T47D (cell line): ENCODE measurements at regions not wholly inside any gene's neighbourhood (a gene's known extent, or its start where the extent isn't known, plus 50 kb on each side); places are given as distances from the start of the nearest gene placed in this dataset.

Experiments used
- DNase-seq, 2 experiments: peaks; one replicate each; pipeline versions ENCODE4 v3.0.0 to v3.0.0-alpha.2; 2011 to 2012; ENCODE audit warnings: low read depth in 1 of 2, low spot score in 1 of 2
- JUND ChIP-seq: IDR thresholded peaks from 2 replicates; pipeline ENCODE4 v1.6.1; 2012; ENCODE audit warnings: low read depth
- in situ Hi-C: cut with HindIII; loops from 2 replicates; pipeline ENCODE4 v1.10.0; 2016; ENCODE audit warnings: low sequenced_read_pairs, low pct_unique_long_range_greater_than_20kb

- in situ Hi-C loops = no loop called here
- no peak for DNase-seq
- no peak for TF ChIP-seq JUND
Measured at GRCh38 chr20:6898928-6899327, 131.4 kb downstream of the BMP2 start.

- no peak for DNase-seq
- in situ Hi-C loops = no loop called here
- TF ChIP-seq JUND = no peak
Measured at GRCh38 chr20:6906871-6907270, 139.4 kb downstream of the BMP2 start.

GRCh38 chr20:6908673-6909072, 141.2 kb downstream of the BMP2 start:
- DNase-seq = no peak
- no peak for TF ChIP-seq JUND
- in situ Hi-C loops = no loop called here

GRCh38 chr20:6909608-6910007, 142.1 kb downstream of the BMP2 start:
- TF ChIP-seq JUND = no peak
- DNase-seq = no peak
- in situ Hi-C loops = no loop called here

DNA sequence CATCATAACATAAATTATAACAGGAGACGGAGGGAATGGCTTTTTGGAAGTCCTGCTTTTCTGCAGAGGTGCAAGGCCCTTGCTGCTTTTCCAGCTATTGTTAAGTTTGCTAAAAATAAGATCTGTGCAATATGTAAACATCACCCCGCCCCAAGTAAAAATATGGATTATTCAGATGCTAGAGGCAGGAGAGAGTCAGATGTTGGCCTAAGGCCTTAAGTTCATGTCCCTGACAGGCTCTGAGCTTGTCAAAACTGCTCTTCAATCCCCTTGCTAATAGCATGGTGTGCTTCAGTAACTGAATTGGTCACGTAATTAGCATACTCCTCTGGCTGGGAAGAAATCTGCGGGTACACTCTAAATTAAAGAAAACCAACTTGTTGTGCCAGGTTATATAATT, 147.5 kb downstream of the BMP2 start:
- in situ Hi-C loops = no loop called here
- DNase-seq = no peak
- no peak for TF ChIP-seq JUND

DNA sequence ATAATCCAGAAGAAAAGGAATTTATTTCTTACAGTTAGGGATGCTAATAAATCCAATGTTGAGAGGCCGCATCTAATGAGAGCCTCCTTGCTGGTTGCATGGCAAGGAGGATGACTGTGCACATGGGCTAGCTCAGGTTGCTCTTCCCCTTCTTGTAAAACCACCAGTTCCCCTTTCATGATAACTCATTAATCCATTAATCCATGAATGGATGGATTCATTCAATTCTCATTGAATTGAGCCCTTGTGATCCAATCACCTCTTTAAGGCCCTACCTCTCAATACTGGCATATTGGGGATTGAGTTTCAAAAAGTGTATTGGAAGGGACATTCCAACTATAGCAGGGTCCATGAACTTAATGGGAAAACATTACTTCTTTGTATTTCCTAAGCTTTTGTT, 149.5 kb downstream of the BMP2 start:
- in situ Hi-C loops = no loop called here
- no peak for TF ChIP-seq JUND

GRCh38 chr20:6919792-6920468, 152.4 kb downstream of the BMP2 start:
- in situ Hi-C loops = no loop called here
- no peak for DNase-seq
- TF ChIP-seq JUND = no peak

More for the DNA sequence above, 149.5 kb downstream of the BMP2 start:
- DNase-seq = no peak

DNA sequence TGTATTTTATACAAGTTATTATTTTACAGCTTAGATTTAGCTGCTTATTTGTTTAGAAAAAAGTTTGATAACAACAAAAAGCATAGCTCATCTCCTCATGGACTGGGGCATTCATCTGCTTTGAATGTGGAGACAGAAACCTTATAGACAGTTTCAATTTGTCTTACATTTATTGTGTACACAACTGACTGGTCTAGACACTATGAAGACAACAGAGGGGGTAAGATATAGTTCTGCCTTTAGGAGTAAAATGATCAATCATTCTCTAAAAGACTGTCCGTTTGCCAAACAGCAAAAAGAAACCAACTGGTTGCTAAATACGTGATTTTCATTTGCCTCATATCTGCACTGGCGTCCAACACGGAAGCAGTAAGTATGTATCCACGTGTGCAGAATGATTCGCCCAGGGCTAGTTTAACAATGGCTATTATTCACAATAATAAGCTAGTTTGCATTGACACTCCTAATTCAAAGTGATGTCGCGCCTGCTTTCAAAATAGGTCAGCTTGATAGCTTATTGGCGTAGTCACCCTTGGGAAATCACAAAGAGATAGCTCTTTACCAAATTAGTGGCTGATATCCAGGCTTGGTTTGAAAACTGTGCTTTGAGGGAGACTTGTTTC, 153.6 kb downstream of the BMP2 start:
- no peak for DNase-seq
- TF ChIP-seq JUND = no peak
- in situ Hi-C loops = no loop called here

- in situ Hi-C loops = no loop called here
- DNase-seq = no peak
- TF ChIP-seq JUND = no peak
Measured at GRCh38 chr20:6921717-6922386, 154.4 kb downstream of the BMP2 start.

GRCh38 chr20:6924681-6925080, 157.2 kb downstream of the BMP2 start:
- no peak for TF ChIP-seq JUND
- no peak for DNase-seq
- in situ Hi-C loops = no loop called here

DNA sequence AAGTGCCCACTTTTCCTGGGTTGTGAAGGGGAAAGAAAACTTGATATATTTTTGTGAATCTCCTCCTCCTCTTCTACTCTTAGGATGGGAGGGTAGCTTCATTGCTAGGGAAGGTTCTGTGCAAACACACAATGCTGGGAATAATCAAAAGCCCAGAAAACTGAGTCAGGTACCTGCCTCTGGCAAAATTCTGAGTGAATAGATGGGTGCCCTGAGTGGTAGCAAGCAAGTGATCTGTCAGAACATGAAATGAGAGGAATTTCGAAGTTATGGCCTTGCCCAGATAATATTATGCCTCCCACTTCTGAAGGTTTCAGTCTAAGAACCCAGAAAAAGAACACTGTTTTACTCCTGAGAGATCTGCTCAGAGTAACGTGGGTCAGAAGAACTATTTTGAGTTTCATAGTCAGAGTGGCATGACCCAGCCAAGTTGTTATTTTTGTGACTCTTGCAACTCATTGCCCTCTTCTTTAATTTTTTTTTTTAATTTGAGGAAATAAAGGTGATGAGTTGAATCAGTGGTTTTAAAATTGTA, 158.3 kb downstream of the BMP2 start:
- DNase-seq = no peak
- in situ Hi-C loops = no loop called here
- no peak for TF ChIP-seq JUND

- in situ Hi-C loops = no loop called here
- DNase-seq = peak in 1 of 2 experiments; percentile 17
- no peak for TF ChIP-seq JUND
Measured at GRCh38 chr20:6940048-6940447, 172.6 kb downstream of the BMP2 start.

- no peak for TF ChIP-seq JUND
- in situ Hi-C loops = no loop called here
- no peak for DNase-seq
Measured at GRCh38 chr20:6940876-6941275, 173.4 kb downstream of the BMP2 start.

- in situ Hi-C loops = no loop called here
- TF ChIP-seq JUND = no peak
Measured at GRCh38 chr20:6941571-6941970, 174.1 kb downstream of the BMP2 start.

More at GRCh38 chr20:6941571-6941970, 174.1 kb downstream of the BMP2 start:
- no peak for DNase-seq
